ENCODE measurements at regions not wholly inside any gene's neighbourhood (a gene's known extent, or its start where the extent isn't known, plus 50 kb on each side); places are given as distances from the start of the nearest gene placed in this dataset.

DNA sequence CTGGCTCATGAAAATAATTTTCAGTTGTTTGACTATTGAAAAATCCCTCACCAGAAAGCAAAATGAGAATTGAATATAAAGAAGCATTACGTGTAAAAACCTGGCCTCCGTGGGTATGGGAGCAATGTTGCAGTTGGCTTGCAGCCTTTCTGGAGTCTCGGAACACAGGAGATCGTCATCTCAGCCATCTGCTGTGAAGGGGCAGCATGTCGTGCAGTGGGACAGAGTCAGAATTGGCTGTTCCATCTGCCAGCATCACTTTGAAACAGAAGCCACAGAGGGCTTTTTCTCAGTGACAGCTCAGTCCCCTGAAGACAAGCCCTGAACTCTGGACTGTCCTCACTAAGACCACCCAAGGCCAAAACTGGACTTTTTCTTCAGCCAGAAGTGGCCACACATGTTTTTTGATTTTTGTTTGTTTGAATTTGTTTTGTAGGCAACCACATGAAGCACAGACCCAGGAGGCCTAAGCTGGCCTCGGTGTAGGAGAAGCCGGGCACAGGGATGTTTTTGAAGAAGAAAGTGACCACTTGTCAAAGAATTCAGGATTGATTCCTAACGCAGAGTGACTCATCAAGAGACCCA is 170.8 kb upstream of the DYRK2 start:
- DNase-seq (no peak), ATAC-seq (ENCODE audit: insufficient read depth, low read depth) (no peak)
- Histone ChIP-seq H3K27me3 (ENCODE audit: insufficient read depth, low read length, poor library complexity) (no peaks in the 10 kb centered on the region), H2AFZ (ENCODE audit: low read depth, low read length) (no peak overlapping the region), H3K36me3 (ENCODE audit: insufficient read depth, low read length) (no peaks in the 10 kb centered on the region), H3K4me1 (ENCODE audit: insufficient read depth, low read length) (peaks cover 7% of the 10 kb centered on the region), H3K27ac (ENCODE audit: low read length) (no peak overlapping the region), H3K9ac (ENCODE audit: low read depth, low read length) (no peak overlapping the region), H3K4me2 (ENCODE audit: insufficient read depth, low read length) (no peak overlapping the region), H3K9me3 (ENCODE audit: insufficient read depth, low read length, severe bottlenecking) (no peaks in the 10 kb centered on the region), H3K4me3 (ENCODE audit: low read depth in 1 of 2, low read length in 2 of 2) (no peak overlapping the region), H4K20me1 (ENCODE audit: insufficient read depth, low read length) (no peaks in the 10 kb centered on the region), H3K79me2 (ENCODE audit: insufficient read depth, low read length) (no peaks in the 10 kb centered on the region)
- TF ChIP-seq EZH2 (IDR thresholded peaks at IDR 0.05; ENCODE audit: borderline replicate concordance, low read depth, low read length, severe bottlenecking) (no peak), CTCF (IDR thresholded peaks at IDR 0.05; ENCODE audit: borderline replicate concordance, extremely low read depth, low read length, poor library complexity, severe bottlenecking) (no peak)

GRCh38 chr12:67482751-67483661 is 165.5 kb upstream of the DYRK2 start:
- peak overlapping the region; percentile 68 for H3K27ac ChIP-seq (ENCODE audit: low read length)
- no peak overlapping the region for H3K4me3 ChIP-seq (ENCODE audit: low read depth in 1 of 2, low read length in 2 of 2)
- H2AFZ ChIP-seq (ENCODE audit: low read depth, low read length): peak overlapping the region; percentile 59
- H3K36me3 ChIP-seq (ENCODE audit: insufficient read depth, low read length): no peaks in the 10 kb centered on the region
- H3K4me2 ChIP-seq (ENCODE audit: insufficient read depth, low read length): peak overlapping the region; percentile 35
- ATAC-seq (ENCODE audit: insufficient read depth, low read depth) (peak; percentile 96), DNase-seq (peak; percentile 88)
- peaks cover 10% of the 10 kb centered on the region for H3K9me3 ChIP-seq (ENCODE audit: insufficient read depth, low read length, severe bottlenecking)
- TF ChIP-seq CTCF (IDR thresholded peaks at IDR 0.05; ENCODE audit: borderline replicate concordance, extremely low read depth, low read length, poor library complexity, severe bottlenecking) (no peak), EZH2 (IDR thresholded peaks at IDR 0.05; ENCODE audit: borderline replicate concordance, low read depth, low read length, severe bottlenecking) (no peak)
- H3K4me1 ChIP-seq (ENCODE audit: insufficient read depth, low read length): peaks cover 33% of the 10 kb centered on the region
- no peaks in the 10 kb centered on the region for H4K20me1 ChIP-seq (ENCODE audit: insufficient read depth, low read length)
- H3K27me3 ChIP-seq (ENCODE audit: insufficient read depth, low read length, poor library complexity): no peaks in the 10 kb centered on the region
- no peaks in the 10 kb centered on the region for H3K79me2 ChIP-seq (ENCODE audit: insufficient read depth, low read length)
- no peak overlapping the region for H3K9ac ChIP-seq (ENCODE audit: low read depth, low read length)

DNA sequence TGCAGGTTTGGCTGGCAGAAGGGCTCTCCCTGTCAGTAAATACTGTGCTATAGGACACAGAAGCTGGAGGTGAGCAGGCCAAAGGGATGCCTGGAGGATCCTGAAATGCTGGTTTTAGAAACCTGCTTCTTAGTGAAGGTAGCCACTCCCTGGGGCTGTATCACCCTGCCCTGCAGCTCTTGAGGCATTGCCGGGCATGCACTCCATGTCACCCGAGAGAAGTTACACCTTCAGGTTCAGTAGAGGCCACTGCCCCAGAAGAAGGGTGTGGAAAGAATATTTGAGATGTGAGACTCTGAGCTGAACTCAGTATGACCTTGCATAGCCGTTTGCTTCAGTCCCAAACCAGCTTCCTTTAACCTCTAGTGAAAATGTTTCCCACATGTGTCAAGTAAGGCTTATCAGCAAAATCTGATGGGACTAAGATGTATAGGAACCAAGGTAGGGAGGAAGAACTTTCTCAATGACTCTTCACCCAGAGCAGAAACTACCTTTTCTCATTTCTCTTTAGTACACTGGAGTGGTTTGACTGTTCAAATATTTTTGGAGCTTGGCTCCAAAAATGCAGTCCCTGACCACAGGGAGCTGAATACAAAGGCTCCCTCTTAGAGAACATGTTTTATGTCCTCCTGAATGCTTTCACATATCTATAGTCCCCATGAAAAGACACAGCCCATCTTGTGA is 164.5 kb upstream of the DYRK2 start:
- no peaks in the 10 kb centered on the region for H4K20me1 ChIP-seq (ENCODE audit: insufficient read depth, low read length)
- no peaks in the 10 kb centered on the region for H3K36me3 ChIP-seq (ENCODE audit: insufficient read depth, low read length)
- no peak overlapping the region for H3K4me3 ChIP-seq (ENCODE audit: low read depth in 1 of 2, low read length in 2 of 2)
- H2AFZ ChIP-seq (ENCODE audit: low read depth, low read length): peak overlapping the region; percentile 59
- H3K27me3 ChIP-seq (ENCODE audit: insufficient read depth, low read length, poor library complexity): no peaks in the 10 kb centered on the region
- TF ChIP-seq CTCF (IDR thresholded peaks at IDR 0.05; ENCODE audit: borderline replicate concordance, extremely low read depth, low read length, poor library complexity, severe bottlenecking) (no peak), EZH2 (IDR thresholded peaks at IDR 0.05; ENCODE audit: borderline replicate concordance, low read depth, low read length, severe bottlenecking) (no peak)
- H3K79me2 ChIP-seq (ENCODE audit: insufficient read depth, low read length): no peaks in the 10 kb centered on the region
- ATAC-seq (ENCODE audit: insufficient read depth, low read depth): peak; percentile 15; the same call in 2 of the 3 replicates
- peak overlapping the region; percentile 35; the same call in 1 of the 2 replicates for H3K4me2 ChIP-seq (ENCODE audit: insufficient read depth, low read length)
- DNase-seq: no peak
- no peak overlapping the region for H3K9ac ChIP-seq (ENCODE audit: low read depth, low read length)
- H3K4me1 ChIP-seq (ENCODE audit: insufficient read depth, low read length): peaks cover 33% of the 10 kb centered on the region
- peaks cover 20% of the 10 kb centered on the region for H3K9me3 ChIP-seq (ENCODE audit: insufficient read depth, low read length, severe bottlenecking)
- peak overlapping the region; percentile 68 for H3K27ac ChIP-seq (ENCODE audit: low read length)
